Stimulated activated CD4-positive, alpha-beta T cell treated with anti-CD3 and anti-CD28 coated beads, Interleukin-12 subunit alpha, Interleukin-12 subunit beta, amount 100 ng/mL, for 24 hours (primary cell): ENCODE measurements at regions not wholly inside any gene's neighbourhood (a gene's known extent, or its start where the extent isn't known, plus 50 kb on each side); places are given as distances from the start of the nearest gene placed in this dataset.
"Not testable (repeated sequence)": the region's sequence is repeated elsewhere in the genome, so short reads cannot be mapped to it uniquely, and the experiment has no call there.

Source experiments
- DNase-seq, 2 experiments: peaks; one replicate each; pipeline ENCODE4 v3.0.0-alpha.2; 2020; ENCODE audit warnings: low read depth in 2 of 2

DNA sequence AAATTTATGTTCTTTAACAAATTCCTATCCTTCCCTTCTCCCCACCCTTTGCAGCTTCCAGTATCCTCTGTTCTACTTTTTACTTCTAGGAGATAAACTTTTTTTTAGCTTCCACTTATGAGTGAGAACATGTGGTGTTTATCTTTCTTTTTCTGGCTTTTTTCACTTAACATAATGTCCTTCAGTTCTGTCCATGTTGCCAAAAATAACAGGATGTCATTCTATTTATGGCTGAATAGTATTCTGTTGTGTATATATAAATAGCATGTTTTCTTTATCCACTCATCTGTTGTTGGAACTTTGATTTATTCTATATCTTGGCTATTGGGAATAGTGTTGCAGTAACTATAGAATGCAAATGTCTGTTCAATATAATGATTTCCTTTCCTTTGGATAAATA, 1191.2 kb downstream of the CNTNAP5 start:
- no peak for DNase-seq

- no peak for DNase-seq
Observed at GRCh38 chr2:125224188-125224587, 1199.1 kb downstream of the CNTNAP5 start.

GRCh38 chr2:125224830-125225229, 1199.7 kb downstream of the CNTNAP5 start:
- no peak for DNase-seq

DNA sequence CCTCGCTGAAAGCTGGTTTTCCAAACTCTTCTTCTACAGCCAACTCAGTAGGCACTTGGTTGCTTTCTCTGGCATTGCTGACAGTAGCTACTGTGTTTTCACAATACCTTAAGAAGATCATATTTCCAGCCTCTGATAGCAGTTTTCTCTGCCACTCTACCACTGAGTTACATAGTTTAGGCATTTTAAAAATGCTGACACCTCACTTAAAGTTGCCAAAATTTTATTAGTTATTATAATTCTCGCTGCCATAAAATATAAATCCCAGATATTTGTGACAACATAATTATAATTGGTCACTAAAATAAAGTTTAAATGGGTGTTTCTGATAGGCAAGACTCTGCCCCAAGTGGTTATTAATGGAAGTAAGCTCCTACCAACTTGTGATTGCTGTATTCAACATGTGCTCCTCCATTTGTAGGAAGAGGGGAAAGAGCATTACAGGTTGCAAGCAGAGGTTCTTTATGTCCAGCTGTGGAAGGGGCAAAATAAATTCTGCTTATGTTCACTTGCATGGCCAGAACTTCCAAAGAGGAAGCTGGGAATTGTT, 1202.8 kb downstream of the CNTNAP5 start:
- DNase-seq, result no peak

DNA sequence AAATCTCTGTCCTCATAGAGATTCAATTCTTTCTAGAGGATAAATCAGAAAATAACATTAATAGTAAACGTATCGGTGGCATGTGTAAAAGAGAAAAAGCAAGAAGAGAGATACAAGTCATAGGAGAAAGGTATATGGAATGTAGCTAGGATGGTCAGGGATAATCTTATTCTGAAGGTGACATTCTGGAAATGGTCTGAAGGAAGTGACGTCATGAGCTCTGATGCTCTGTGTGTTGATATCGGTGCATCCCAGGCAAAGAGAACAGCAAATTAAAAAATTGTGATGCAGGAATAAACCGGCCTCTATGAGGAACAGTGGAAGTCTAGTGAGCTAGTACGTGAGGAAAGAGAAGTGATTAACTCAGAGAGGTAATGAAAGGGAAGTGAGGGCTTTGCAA, 1215.8 kb downstream of the CNTNAP5 start:
- no peak for DNase-seq

DNA sequence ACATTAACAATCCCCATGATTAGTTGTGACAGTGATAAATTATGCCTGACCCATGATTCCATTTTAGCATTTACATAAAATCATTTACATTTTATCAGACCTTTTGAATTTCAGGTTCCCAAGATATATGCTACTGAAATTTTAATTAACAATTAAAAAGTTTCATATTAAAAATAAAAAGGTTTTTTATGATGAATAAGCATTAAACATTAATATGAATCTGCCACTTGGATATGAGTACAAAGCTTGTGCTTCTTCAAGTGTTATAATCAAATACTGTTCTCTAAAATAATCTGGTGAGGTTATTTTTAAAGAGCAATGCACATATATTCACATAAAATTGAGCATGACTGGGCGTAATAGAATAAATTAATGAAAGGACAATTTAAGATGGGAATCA, 1218.0 kb downstream of the CNTNAP5 start:
- no peak for DNase-seq

DNA sequence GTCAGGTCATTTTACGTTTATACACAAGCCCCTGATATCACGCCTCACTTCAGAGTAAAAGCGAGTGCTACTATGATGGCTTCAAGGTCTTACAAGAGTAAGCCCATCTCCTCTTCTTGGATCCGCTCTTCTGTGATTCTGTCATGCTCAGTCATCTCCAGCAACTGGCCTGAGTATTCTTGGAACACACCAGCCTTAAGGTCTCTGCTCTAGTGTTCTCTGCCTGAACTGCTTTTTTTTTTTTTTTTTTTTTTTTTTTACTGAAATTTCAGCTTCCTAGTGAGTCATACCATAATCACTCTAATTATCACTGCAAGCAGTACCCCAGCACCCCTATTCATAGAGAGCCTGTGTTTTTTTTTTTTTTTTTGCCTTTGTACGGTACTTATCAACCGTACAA, 1228.9 kb downstream of the CNTNAP5 start:
- no peak for DNase-seq

DNA sequence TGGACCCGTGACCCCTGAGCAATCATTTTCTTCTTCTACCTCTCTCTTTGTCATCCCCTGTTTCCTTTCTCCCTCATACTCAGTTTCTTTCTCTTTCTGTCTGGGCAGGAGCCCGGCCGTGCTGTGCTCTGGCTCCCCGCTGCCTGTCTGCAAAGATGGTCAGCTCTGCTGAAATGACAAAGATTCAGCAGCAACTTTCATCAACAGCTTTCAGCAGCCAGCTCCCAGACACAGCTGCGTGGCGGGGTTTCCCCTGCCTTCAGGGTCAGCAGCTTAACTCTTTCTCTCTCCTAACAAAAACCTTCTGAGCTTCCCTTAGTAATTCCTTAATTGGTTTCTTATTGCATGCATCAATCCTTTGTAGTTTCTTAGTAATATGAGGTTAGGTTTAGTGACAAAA, 1234.4 kb downstream of the CNTNAP5 start:
- no peak for DNase-seq

DNA sequence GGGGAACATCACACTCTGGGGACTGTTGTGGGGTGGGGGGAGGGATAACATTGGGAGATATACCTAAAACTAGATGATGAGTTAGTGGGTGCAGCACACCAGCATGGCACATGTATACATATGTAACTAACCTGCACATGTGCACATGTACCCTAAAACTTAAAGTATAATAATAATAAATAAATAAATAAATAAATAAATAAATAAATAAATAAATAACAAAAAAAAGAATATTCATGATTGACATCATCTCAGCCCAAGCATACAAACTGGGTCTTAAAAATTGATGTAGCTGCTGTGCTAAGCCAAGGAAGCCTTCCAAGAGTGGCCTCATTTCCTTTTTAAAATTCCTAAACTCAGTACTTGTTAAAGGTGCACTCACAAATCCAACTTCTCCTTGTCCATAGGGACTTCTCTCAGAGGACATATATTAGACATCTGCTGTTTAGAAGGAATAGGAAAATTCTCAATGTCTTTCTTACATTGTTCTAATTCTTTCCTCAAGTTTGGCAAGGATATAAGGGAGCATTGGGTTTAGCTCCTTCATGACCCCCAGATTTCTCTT, 1235.4 kb downstream of the CNTNAP5 start:
- not testable (repeated sequence) for DNase-seq

DNA sequence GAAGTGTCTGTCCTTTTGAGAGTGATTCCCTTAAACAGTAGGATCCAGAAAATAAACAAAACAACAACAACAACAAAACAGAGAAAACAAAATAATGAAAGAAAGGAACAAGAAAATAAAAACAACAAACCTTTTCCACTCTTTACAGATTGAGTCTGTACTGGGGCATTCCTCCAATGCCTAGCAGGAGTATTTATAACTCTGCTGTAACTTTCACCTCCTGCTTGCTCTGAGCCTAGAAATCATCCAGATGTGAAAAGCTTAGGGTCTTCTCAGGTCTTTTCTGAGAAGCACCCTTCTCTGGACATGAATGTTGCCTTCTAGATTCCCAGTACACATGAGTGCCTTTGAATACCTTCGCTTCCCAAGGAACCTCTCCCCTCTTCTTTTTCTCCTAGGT, 1239.4 kb downstream of the CNTNAP5 start:
- no peak for DNase-seq

DNA sequence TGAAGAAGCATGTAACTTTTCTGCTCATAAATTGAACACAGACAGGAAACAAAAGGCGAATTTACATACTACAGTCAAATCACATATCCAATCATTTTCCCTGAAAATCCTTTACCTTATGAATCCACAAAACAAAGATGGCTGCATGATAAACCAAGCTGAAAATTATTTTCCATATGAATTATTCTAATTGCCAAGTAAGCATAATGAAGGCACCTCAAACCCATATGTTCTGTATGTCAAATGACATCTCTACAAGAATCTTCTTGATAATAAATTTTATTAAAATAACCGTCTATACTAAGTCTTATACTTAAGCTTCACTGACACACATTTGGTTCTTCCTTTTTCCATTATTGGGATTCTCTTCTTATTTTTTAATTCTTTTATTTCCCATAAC, 1242.6 kb downstream of the CNTNAP5 start:
- DNase-seq, result no peak

DNA sequence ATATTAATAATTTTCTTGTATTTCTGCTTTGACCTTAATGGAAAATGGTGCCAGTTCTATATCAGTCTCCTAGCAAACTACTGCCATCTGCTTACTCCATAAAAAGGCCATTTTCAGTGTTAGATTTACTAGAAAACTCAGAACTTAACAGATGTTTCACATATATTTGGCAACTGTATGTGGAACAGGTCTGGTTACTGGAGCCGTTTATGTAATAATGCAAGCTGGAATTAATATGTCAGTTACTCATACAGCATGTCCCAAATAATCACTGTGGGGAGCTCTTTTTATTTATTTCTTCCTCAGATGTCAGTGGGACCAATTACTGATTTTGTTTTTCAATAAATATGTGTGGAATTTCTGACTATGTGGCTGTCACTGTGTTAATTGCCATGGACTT, 1247.6 kb downstream of the CNTNAP5 start:
- DNase-seq, result no peak

- DNase-seq, result no peak
Observed at GRCh38 chr2:125274718-125275117, 1249.6 kb downstream of the CNTNAP5 start.

- no peak for DNase-seq
Observed at GRCh38 chr2:125280265-125280664, 1255.2 kb downstream of the CNTNAP5 start.

GRCh38 chr2:125281242-125281641, 1256.2 kb downstream of the CNTNAP5 start:
- no peak for DNase-seq

- DNase-seq, result no peak
Observed at GRCh38 chr2:125296742-125297141, 1271.7 kb downstream of the CNTNAP5 start.

DNA sequence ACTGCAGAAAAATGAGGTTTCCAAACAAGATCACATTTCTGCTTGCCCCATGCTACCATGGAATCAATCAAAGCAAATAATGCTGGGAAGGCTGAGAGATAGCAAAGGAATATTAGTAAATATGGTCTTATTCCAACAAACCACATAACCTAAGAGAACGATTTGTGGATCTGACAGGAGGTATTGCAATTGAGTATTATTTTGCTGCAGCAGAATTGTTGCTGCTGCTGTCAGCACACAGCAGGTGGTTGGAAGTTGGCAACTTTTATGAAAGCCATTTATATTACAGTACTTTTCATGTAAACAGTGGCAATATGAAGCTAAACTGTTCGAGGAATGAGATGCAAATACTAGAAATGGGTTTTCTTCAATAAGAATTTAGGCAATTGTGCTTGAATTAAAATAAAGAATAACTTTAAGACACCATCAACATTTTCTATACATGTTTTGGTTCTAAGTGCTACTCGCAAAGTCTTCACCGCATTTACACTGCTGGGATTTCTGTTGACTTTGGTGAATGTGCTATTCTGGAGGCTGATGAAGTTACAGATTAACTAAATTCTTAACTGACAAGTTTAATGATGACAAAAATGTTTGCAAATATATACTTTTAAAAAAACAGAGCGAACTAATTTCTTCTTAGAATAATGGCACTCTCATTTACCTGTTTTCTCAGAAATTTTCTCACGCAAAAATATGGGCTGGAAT, 1285.7 kb downstream of the CNTNAP5 start:
- DNase-seq, result no peak

DNA sequence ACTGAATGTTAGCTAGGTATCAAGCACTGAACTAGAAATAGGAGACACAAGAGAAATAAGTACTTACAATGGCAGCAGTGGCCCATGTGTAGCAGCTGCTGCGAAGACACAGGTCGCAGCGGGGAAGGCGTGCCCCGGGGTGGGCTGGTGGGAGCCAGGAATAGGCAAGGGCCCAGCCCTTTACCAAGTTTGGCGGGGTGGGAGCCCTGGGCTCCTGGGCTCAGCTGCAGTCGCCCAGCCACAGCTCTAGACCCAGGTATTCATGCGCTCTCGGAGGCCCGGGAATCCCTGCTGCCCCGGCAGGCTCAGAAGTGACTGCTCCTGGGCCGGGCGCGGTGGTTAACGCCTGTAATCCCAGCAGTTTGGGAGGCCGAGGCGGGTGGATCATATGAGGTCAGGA, 1287.3 kb downstream of the CNTNAP5 start:
- DNase-seq, result no peak

GRCh38 chr2:125313806-125314205, 1288.7 kb downstream of the CNTNAP5 start:
- no peak for DNase-seq

- no peak for DNase-seq
Observed at GRCh38 chr2:125318740-125319139, 1293.7 kb downstream of the CNTNAP5 start.

DNA sequence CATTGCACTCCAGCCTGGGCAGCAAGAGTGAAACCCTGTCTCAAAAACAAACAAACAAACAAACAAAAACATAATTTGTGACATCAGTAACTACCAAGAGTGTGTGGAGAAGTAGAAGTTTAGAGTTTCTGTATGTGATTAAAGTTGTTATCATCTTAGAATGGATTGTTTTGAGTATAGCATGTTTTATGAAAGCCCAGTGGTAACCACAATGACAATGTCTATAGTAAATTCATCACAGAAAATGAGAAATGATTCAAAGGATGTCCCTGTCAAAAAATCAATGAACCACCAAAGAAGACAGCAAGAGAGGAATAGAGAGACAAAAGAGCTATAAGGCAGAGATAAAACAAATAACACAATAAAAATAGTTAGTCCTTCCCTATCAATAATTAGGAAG, 1299.2 kb downstream of the CNTNAP5 start:
- DNase-seq, result no peak

- DNase-seq, result no peak
Observed at GRCh38 chr2:125330133-125330532, 1305.0 kb downstream of the CNTNAP5 start.

DNA sequence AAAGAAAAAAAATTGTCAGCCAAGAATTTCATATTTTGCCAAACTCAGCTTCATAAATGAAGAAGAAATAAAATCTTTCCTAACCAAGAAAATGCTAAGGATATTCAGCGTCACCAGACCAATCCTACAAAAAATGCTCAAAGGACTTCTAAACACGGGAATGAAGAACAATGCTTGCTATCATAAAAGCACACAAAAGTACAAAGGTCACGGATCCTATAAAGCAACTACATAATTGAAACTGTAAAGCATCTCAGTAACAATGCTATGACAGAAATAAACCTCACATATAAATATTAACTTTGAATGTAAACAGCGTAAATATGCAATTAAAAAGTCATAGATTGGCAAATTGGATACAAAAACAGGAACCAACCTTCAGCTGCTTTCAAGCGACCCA, 1314.6 kb upstream of the GYPC start:
- DNase-seq, result no peak

GRCh38 chr2:125353542-125353941, 1302.4 kb upstream of the GYPC start:
- DNase-seq, result not testable (repeated sequence)
